ENCODE measurements at regions not wholly inside any gene's neighbourhood (a gene's known extent, or its start where the extent isn't known, plus 50 kb on each side); places are given as distances from the start of the nearest gene placed in this dataset.

DNA sequence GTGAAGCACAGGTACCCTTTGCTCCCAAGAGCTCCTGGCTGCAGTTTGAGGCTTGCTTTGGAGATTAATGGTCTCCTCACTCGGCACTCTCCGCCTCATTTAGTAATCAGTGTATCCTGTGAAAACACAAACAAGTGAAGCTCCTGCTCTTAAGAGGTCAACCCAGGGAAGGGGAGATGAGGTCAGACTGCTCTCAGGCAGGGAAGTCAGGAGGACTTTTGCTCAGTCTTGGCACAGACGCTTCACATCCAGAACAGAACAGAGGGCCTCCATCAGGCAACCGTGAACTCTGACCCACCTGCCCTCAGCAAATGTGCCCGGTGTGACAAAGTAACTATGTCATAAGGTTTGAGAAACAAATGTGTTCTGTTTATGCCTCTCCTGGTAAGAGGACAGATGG, 428.8 kb upstream of the JARID2 start:
- Mint-ChIP-seq H3K27ac (no peak overlapping the region), H3K4me3 (no peak overlapping the region), H3K9me3 (no peaks in the 10 kb centered on the region)

DNA sequence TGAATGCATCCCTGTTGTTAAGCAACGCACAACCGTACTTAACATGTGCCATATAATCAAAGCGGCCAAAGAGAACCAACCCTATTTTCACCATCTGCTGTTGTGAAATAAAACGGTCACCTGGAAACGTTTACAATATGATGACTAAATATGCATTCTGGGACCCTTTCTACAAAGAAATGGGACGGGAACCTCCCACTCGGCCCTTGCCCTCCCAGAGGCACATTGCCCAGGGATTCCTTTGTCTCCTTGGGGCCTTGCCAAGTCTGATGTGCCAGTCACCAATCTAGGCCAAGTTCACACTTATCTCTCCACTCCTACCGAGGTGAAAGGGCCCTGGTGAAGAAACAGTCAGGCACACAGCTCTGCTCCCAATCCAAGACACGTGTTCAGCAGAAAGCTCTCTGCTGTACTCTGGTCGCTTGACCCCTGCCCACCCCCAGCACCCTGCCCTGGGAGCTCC, 427.4 kb upstream of the JARID2 start:
- Mint-ChIP-seq H3K27me3 (peaks cover 1% of the 10 kb centered on the region), H3K4me1 (peaks cover 0 to 6% (median 1%) of the 10 kb centered on the region in 3 donors), H3K36me3 (no peaks in the 10 kb centered on the region), H3K4me3 (no peak overlapping the region), H3K27ac (no peak overlapping the region), H3K9me3 (no peaks in the 10 kb centered on the region)

More for the DNA sequence above, 428.8 kb upstream of the JARID2 start:
- Mint-ChIP-seq H3K27me3 (no peaks in the 10 kb centered on the region), H3K36me3 (no peaks in the 10 kb centered on the region), H3K4me1 (peaks cover 0 to 6% (median 1%) of the 10 kb centered on the region in 3 donors)

DNA sequence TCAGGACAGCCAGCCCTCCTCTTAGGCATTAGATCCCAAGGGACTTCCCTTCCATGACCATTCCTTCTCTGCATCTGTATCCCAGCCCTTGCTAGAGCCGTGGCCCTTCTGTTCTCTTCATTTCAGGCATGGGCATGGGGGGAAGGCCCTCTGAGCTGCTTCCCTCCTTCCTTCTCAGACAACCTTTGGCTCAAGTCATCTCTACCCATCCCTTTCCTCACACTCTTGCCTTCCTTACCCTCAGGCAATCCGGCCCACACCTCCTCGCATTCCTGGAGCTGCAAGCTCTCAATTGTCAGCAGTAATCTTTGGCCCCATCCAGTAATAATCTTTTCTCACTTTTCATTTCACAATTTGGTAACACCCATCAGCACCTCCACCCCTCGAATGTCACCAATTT, 426.9 kb upstream of the JARID2 start:
- Mint-ChIP-seq H3K27ac (no peak overlapping the region), H3K4me3 (no peak overlapping the region), H3K36me3 (no peaks in the 10 kb centered on the region)

DNA sequence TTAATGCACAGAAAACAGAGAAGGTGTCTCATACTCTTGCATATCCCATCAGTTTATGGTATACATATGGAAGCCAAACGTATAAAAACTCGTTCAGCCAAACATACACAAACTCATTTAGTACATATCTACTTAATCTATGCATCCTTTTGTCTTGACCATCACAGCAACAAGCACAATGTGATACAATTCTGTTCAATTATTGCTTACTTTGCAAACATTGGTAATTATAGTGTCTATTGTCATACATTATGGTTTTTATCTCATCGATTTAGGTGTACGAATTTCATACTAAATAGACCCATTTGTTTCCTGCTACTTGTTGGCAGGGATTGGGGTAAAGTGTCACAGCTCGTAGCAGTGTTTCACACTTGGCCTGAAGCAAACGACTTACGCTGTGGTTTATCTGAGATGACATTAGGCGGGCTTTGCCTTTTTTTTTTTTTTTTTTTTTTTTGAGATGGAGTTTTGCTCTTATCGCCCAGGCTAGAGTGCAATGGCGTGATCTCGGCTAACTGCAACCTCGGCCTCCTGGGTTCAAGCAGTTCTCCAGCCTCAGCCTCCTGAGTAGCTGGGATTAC, 425.9 kb upstream of the JARID2 start:
- H3K9me3 Mint-ChIP-seq, result no peaks in the 10 kb centered on the region

More for the DNA sequence above, 426.9 kb upstream of the JARID2 start:
- peaks cover 4% of the 10 kb centered on the region for H3K27me3 Mint-ChIP-seq
- no peaks in the 10 kb centered on the region for H3K9me3 Mint-ChIP-seq
- peaks cover 0 to 6% (median 1%) of the 10 kb centered on the region in 3 donors for H3K4me1 Mint-ChIP-seq

DNA sequence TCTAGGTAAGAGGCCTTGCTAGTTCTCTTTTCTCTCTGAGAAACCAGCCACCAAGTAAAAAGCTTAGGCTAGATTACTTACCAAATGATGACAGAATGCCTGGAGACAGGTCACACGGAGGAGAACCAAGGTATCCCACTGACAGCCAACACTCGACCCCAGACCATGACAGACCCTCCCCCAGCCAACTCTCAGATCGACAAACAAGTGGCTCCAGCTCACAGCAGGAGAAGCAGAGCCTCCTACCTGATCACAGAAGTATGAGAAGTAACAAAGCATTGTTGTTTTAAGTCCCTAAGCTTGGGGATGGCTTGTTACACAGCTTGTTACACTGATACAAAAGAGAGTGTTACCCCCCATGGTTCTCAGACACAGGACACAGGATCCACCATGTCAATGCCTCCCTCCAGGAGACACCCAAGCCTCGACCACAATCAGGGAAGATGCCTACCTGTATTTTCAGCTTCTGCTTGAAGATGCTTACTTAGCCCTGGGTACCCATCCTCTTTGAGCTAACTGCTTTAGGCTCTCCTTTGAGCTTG, 423.8 kb upstream of the JARID2 start:
- Mint-ChIP-seq H3K4me1 (peaks cover 0 to 2% (median 0%) of the 10 kb centered on the region in 3 donors), H3K9me3 (no peaks in the 10 kb centered on the region), H3K27ac (no peak overlapping the region), H3K27me3 (peaks cover 10% of the 10 kb centered on the region), H3K4me3 (no peak overlapping the region), H3K36me3 (no peaks in the 10 kb centered on the region)

More for the DNA sequence above, 425.9 kb upstream of the JARID2 start:
- peaks cover 5% of the 10 kb centered on the region for H3K27me3 Mint-ChIP-seq
- no peak overlapping the region for H3K4me3 Mint-ChIP-seq
- peaks cover 0 to 6% (median 0%) of the 10 kb centered on the region in 3 donors for H3K4me1 Mint-ChIP-seq
- H3K27ac Mint-ChIP-seq, result no peak overlapping the region
- no peaks in the 10 kb centered on the region for H3K36me3 Mint-ChIP-seq

DNA sequence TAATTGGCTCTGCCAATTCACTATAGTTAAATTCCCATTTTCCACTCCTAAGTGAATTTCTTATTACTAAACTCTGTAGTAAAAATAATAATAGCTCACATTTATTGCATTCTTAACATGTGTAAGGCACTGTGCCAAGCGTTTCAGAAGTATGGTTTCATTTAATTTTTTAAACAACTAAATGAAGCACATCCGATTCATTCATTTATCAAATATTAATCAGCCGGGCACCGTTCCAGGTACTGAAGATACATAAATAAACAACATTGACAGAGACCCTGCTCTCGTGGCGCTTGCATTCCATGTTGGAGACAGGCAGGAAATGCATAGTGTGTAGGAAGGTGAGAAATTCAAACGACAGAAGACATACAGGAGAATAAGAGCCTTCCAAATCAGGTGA, 423.2 kb upstream of the JARID2 start:
- Mint-ChIP-seq H3K27me3 (peaks cover 12% of the 10 kb centered on the region), H3K27ac (no peak overlapping the region), H3K4me3 (no peak overlapping the region), H3K36me3 (no peaks in the 10 kb centered on the region), H3K4me1 (peaks cover 0 to 2% (median 0%) of the 10 kb centered on the region in 3 donors), H3K9me3 (no peaks in the 10 kb centered on the region)

DNA sequence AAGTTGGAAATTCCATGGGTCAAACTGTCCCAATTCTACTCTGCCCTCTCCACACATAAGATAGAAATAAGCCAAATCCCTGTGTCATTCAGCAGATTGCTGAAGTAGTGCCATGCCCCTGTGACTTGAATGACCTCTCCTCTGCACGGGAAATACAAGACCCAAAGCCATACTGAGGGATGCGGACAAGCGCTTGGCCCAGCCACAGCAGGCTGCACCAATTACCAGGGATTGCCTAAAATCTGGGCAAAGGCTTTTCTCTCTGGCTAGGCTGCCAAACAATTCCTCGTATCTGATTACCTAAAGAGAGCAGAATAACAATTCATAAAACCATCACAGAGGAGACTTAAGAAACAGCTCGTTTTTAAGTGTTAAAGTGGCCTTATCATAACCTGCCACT, 421.8 kb upstream of the JARID2 start:
- Mint-ChIP-seq H3K36me3 (no peaks in the 10 kb centered on the region), H3K27me3 (peaks cover 14% of the 10 kb centered on the region), H3K4me1 (peaks cover 0 to 4% (median 0%) of the 10 kb centered on the region in 3 donors), H3K4me3 (no peak overlapping the region), H3K27ac (no peak overlapping the region), H3K9me3 (no peaks in the 10 kb centered on the region)

DNA sequence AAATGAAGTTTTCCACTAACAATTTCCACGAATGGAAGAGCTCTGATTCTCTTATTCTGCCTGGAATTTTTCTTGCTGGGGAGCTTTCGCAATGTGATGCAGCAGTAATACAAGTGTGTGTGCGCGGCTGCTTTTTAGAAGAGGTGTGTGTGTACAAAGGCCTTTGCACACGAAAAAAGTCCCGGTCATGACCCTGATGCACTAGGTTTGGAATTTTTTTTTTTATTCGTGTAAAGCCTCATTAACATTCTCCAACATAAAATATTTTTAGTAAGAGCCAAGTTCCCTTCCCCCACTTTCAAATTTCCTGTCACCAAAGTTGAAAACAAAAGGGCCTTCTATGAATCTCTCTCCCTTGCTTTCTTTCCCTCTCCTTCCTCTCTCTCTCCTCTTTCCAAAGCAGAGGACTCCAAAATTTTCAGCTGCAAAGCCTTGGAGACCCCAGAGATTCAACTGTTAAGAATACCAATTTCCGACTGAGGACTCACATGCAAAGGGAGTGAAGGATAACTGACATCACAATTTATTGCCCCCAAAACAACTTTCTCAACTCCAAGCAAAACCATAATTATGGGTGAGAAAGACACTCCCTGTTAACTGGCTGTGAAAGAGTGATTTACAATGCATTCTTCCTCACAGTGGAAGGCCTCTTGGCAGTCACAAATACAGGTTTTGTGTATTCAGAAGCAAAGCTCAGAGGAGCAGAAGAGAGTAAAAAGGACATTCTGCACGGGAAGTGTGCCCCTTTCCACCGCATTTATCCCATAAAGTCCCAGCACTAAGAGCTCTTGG, 421.2 kb upstream of the JARID2 start:
- Mint-ChIP-seq H3K27me3 (peaks cover 14% of the 10 kb centered on the region), H3K36me3 (no peaks in the 10 kb centered on the region), H3K9me3 (no peaks in the 10 kb centered on the region), H3K27ac (no peak overlapping the region), H3K4me1 (peaks cover 0 to 4% (median 0%) of the 10 kb centered on the region in 3 donors), H3K4me3 (no peak overlapping the region)

DNA sequence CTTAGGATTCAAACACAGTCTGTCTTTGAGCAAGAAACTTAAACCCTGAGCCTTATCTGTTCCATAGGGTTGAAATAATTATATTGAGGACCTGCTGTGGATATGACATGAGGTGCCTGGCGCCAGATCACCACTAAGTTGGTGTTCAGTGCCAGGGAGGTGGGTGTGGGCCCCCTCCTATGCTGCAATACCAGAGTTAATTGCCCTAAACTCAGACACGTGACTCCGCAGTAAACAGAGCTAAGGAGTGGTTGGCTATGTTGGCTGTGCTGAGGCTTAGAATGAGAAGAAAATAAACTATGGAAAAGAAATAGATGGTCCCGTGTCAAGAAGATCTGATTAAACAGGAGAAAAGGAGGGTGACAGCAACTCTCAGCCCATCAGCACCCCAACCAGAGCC, 419.4 kb upstream of the JARID2 start:
- Mint-ChIP-seq H3K4me3 (no peak overlapping the region), H3K9me3 (no peaks in the 10 kb centered on the region), H3K27me3 (peaks cover 15% of the 10 kb centered on the region), H3K27ac (no peak overlapping the region), H3K36me3 (peaks cover 2% of the 10 kb centered on the region), H3K4me1 (peaks cover 0 to 4% (median 0%) of the 10 kb centered on the region in 3 donors)

DNA sequence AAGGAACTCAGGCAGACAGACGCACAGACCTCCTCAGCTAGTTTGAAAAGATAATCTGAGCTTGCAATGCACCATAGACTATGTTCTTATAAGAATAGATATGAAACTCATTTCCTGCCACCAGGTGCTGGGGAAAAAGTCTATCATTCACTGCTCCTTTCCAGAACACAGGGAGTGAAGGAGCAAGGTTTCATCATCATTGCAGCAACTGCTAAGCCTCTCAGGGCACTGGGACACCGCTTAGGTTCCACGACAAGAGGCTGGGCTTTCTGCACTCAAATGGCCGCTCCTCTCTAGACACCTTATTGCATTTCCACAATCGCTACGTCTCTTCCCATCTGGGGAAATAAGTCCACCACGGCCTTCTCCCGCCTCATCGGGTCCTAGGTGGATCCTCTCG, 418.5 kb upstream of the JARID2 start:
- H3K9me3 Mint-ChIP-seq, result no peaks in the 10 kb centered on the region
- no peak overlapping the region for H3K27ac Mint-ChIP-seq
- peaks cover 2% of the 10 kb centered on the region for H3K36me3 Mint-ChIP-seq
- H3K4me3 Mint-ChIP-seq, result no peak overlapping the region
- H3K4me1 Mint-ChIP-seq, result peaks cover 0 to 4% (median 0%) of the 10 kb centered on the region in 3 donors
- peaks cover 15% of the 10 kb centered on the region for H3K27me3 Mint-ChIP-seq

DNA sequence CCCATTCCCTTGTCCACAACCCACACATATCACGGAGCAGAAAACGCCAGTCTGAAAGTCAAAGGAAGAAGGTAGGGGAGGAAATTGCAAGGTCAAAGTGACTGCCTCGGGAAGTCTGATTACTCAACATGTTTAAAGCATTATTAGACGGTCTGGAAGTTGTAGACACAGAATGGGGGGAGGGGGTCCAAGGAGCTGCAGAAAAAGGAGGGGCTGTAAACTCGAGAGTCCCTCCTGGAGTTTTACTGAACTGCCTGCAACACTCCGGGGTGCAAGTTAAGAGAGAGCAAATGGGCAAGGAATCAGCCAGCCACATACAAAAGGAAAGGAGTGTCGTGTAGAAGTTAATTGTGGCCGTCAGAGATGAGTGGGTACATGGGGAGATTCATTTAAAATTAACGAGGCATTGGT, 417.7 kb upstream of the JARID2 start:
- Mint-ChIP-seq H3K4me3 (no peak overlapping the region), H3K9me3 (no peaks in the 10 kb centered on the region), H3K4me1 (peaks cover 0 to 4% (median 0%) of the 10 kb centered on the region in 3 donors), H3K27me3 (peaks cover 14% of the 10 kb centered on the region), H3K27ac (no peak overlapping the region), H3K36me3 (peaks cover 2% of the 10 kb centered on the region)

DNA sequence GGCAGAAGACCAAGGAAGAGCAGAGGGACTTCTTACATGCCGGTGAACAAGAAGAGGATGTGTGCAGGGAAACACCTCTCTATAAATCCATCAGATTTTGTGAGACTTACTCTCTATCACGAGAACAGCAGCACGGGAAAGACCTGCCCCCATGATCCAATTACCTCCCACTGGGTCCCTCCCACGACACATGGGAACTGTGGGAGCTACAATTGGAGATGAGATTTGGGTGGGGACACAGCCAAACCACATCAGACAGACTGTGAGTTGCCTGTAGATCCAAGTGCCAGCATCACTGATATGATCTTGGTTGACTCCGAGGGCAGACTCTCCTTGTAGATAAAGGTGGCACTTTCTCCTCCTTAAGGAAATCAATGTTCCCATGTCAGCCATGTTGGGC, 414.8 kb upstream of the JARID2 start:
- H3K27ac Mint-ChIP-seq, result no peak overlapping the region
- no peaks in the 10 kb centered on the region for H3K9me3 Mint-ChIP-seq
- peaks cover 0 to 4% (median 2%) of the 10 kb centered on the region in 3 donors for H3K4me1 Mint-ChIP-seq
- peaks cover 2% of the 10 kb centered on the region for H3K36me3 Mint-ChIP-seq
- peaks cover 8% of the 10 kb centered on the region for H3K27me3 Mint-ChIP-seq
- H3K4me3 Mint-ChIP-seq, result no peak overlapping the region

DNA sequence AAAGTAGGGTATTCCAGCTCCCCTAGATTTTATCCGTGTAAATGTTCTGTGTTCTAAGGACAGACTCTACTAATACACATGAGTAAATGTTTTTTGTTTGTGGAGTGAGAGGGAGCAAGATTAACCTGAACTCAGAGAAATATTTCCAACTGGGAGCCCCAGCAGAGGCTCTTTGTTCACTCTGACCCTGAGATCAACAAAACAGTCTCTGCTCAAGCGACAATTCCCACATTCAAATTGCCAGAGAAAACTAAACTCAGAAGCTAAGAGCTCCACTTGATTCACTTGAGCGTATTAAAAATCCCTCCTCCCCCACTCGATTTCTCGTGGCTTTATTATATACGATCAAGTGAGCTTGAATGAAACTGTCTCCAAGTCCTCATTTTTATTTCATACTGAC, 413.9 kb upstream of the JARID2 start:
- Mint-ChIP-seq H3K9me3 (no peaks in the 10 kb centered on the region), H3K27me3 (peaks cover 6% of the 10 kb centered on the region), H3K36me3 (peaks cover 2% of the 10 kb centered on the region), H3K27ac (no peak overlapping the region), H3K4me3 (no peak overlapping the region), H3K4me1 (peaks cover 0 to 8% (median 2%) of the 10 kb centered on the region in 3 donors)

DNA sequence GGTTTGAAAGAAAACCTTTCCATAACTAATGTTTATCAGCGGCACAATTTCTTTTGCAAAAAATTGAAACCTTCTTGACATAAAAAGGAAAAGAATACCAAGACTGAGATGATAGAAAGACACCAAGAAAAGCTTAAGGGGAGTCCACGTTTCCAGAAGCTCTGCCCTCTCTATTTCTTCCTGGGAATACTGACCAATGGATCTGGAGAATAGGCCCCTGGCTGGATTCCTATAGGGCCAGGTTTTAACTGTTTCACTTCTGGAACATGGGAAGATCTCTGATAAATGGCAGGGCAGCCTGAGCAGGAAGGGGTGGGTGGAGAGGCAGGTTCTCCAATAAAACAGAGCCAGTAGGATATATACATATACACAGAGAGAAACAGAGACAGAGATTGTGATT, 413.4 kb upstream of the JARID2 start:
- Mint-ChIP-seq H3K27ac (no peak overlapping the region), H3K4me1 (peaks cover 0 to 10% (median 2%) of the 10 kb centered on the region in 3 donors), H3K9me3 (no peaks in the 10 kb centered on the region), H3K27me3 (peaks cover 4% of the 10 kb centered on the region), H3K36me3 (peaks cover 2% of the 10 kb centered on the region), H3K4me3 (no peak overlapping the region)

DNA sequence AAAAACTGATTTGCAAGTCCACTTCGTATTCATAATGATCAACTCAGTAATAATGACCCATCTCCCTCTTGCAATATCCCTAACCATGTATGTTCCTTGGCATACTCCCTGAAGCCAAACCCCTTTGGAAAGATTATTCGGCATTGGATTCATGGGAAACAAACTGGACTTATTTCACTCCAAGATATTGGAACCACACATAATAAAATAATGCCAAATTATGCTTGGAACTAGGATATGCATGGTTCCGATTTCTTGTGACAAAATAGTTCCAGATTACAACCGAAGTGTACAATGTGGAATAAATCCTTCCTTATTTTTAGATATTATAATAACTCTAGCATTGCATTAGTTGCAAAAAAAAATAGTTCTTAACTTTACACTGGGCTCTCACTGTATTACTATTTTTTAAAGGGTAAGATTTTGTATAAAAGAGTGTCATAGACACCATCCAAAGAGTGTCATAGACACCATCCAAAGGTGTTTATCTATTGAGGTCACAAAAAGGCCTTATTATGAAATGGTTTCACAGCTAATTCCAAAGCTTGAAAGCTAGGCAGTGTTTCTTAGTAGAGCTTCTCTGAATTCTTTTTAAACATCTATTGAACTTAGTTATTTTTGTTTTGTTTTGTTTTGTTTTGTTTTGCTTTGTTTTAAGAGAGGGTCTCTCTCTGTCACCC, 410.9 kb upstream of the JARID2 start:
- Mint-ChIP-seq H3K27ac (no peak overlapping the region), H3K9me3 (no peaks in the 10 kb centered on the region), H3K4me1 (peaks cover 0 to 7% (median 2%) of the 10 kb centered on the region in 3 donors), H3K36me3 (peaks cover 2% of the 10 kb centered on the region), H3K27me3 (peaks cover 1% of the 10 kb centered on the region), H3K4me3 (no peak overlapping the region)

All from IgD-negative memory B cell (primary cell).